ENCODE measurements at regions not wholly inside any gene's neighbourhood (a gene's known extent, or its start where the extent isn't known, plus 50 kb on each side); places are given as distances from the start of the nearest gene placed in this dataset.

DNA sequence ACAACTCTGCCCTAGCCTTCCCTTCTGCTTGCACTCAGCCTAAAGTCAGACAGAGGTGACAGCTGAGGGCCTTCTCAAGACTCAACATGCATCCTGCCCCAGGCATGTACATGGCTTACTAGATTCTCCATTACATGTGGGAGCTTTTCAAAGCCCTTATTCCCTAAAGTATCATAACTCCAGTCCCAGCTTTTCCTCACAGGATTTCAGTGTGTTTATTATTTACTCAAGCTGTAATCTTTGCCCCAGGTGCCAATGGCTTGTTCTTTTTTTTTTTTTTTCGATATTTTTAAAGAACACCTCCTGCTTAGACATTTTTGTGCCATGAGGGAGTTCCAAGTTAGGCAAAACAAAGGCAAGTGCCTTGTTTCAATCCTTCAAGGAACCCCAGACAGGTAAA lies 154.0 kb upstream of the RADX start:
- TF ChIP-seq, protein P1, sequence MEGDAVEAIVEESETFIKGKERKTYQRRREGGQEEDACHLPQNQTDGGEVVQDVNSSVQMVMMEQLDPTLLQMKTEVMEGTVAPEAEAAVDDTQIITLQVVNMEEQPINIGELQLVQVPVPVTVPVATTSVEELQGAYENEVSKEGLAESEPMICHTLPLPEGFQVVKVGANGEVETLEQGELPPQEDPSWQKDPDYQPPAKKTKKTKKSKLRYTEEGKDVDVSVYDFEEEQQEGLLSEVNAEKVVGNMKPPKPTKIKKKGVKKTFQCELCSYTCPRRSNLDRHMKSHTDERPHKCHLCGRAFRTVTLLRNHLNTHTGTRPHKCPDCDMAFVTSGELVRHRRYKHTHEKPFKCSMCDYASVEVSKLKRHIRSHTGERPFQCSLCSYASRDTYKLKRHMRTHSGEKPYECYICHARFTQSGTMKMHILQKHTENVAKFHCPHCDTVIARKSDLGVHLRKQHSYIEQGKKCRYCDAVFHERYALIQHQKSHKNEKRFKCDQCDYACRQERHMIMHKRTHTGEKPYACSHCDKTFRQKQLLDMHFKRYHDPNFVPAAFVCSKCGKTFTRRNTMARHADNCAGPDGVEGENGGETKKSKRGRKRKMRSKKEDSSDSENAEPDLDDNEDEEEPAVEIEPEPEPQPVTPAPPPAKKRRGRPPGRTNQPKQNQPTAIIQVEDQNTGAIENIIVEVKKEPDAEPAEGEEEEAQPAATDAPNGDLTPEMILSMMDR (conservative IDR thresholded peaks at IDR 0.05; ENCODE audit: low read depth, low read length), result no peak
- no peak for TF ChIP-seq EZH2 (IDR thresholded peaks at IDR 0.05; ENCODE audit: borderline replicate concordance, low read depth, low read length, poor library complexity, severe bottlenecking)

Measured in A673 (cell line).